ENCODE measurements at regions not wholly inside any gene's neighbourhood (a gene's known extent, or its start where the extent isn't known, plus 50 kb on each side); places are given as distances from the start of the nearest gene placed in this dataset.

DNA sequence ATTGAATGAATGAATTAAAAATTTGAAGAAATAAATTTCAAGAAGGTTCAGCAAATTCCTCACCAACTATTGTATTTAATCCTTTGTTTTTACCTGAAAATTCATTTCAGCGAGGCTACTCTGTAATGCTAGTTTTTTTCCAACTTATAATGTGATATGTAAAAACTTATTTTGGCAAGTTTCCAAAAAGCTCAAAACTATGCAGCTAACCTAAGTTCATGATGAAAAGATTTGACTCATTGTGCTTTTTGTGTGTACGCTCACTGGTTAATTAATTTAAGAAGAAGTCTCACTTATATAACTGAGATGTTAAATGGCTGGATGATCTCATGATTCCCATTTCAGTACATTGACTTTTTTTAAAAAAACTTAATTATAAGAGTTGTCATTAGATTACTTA is 196.0 kb upstream of the SAMSN1 start:
- H3K27me3 Mint-ChIP-seq (ENCODE audit: insufficient read depth, unreplicated experiment): no peaks in the 10 kb centered on the region
- Histone ChIP-seq H3K4me1 (no peaks in the 10 kb centered on the region), H3K9me3 (no peaks in the 10 kb centered on the region; the same call in 1 of the 2 replicates), H3K36me3 (ENCODE audit: control insufficient read depth, insufficient read depth, low read length) (no peaks in the 10 kb centered on the region), H3K4me3 (ENCODE audit: low read depth, low read length) (no peak overlapping the region), H3K27me3 (replicated peaks; ENCODE audit: control insufficient read depth, insufficient read depth, low read length) (no peaks in the 10 kb centered on the region)
- no peak overlapping the region for H3K4me3 Mint-ChIP-seq (ENCODE audit: unreplicated experiment)
- BruUV-seq (replicated peaks): no TSS peak
- intact Hi-C loops (cut with micrococcal nuclease; ENCODE audit: unreplicated experiment): loop anchor here (10.0 kb wide), 1 partner anchor 147 kb away; no protein-coding TSS in a partner anchor
- H3K36me3 Mint-ChIP-seq (ENCODE audit: insufficient read depth, unreplicated experiment): no peaks in the 10 kb centered on the region
- TF ChIP-seq, protein P1, sequence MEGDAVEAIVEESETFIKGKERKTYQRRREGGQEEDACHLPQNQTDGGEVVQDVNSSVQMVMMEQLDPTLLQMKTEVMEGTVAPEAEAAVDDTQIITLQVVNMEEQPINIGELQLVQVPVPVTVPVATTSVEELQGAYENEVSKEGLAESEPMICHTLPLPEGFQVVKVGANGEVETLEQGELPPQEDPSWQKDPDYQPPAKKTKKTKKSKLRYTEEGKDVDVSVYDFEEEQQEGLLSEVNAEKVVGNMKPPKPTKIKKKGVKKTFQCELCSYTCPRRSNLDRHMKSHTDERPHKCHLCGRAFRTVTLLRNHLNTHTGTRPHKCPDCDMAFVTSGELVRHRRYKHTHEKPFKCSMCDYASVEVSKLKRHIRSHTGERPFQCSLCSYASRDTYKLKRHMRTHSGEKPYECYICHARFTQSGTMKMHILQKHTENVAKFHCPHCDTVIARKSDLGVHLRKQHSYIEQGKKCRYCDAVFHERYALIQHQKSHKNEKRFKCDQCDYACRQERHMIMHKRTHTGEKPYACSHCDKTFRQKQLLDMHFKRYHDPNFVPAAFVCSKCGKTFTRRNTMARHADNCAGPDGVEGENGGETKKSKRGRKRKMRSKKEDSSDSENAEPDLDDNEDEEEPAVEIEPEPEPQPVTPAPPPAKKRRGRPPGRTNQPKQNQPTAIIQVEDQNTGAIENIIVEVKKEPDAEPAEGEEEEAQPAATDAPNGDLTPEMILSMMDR (IDR thresholded peaks at IDR 0.05; ENCODE audit: insufficient read depth in 1 of 2, low read depth in 1 of 2, low read length in 1 of 2, severe bottlenecking in 1 of 2, unreplicated experiment in 1 of 2): no peak
- H3K27ac Mint-ChIP-seq (ENCODE audit: unreplicated experiment): no peak overlapping the region
- peaks cover 12% of the 10 kb centered on the region for H3K9me3 Mint-ChIP-seq (ENCODE audit: unreplicated experiment)
- no peaks in the 10 kb centered on the region for H3K4me1 Mint-ChIP-seq (ENCODE audit: low read depth, unreplicated experiment)
- CTCF ChIA-PET: no interaction called here
- DNase-seq: no peak
- POLR2A ChIA-PET: no interaction called here

DNA sequence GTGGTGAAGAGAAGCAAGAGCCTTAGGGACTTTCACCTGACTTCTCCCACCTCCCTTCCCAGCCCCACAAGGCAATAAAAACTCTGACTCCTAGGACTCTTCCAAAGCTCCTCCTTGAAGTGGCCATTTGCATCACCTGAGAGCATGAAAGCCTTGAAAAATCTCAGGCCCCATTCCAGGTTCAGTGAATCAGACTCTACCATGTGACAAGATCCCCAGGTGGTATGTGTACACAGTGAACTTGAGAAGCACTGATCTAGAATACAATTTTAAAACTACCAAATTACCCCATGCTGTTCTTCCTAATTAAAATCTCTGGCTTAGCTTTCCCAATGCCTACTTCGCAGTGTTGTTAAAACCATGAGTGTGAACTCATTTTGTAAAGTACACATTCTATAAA is 195.1 kb upstream of the SAMSN1 start:
- ChIA-PET POLR2A (no interaction called here), CTCF (no interaction called here)

DNA sequence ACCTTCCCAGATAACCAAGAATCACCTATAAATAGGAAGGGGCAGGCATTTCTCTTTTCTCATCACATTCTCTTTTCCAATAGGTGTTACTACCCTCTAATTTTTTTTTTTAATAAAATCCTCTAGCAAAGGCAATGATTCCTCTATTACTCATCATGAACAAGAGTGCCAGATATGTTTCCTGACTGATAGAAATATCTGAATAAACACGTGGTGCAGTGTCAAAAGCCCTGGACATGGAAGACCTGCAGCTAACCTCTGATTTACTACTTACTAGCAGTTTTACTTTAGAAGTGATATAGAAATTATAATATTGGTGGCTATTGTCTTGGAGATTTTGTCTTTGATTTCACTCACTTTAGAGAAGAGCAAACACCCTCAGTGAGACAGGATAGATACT is 194.6 kb upstream of the SAMSN1 start:
- CTCF ChIA-PET: no interaction called here
- no peaks in the 10 kb centered on the region; the same call in 1 of the 2 replicates for H3K27me3 ChIP-seq (replicated peaks; ENCODE audit: control insufficient read depth, insufficient read depth, low read length)
- TF ChIP-seq, protein P1 (IDR thresholded peaks at IDR 0.05; ENCODE audit: insufficient read depth in 1 of 2, low read depth in 1 of 2, low read length in 1 of 2, severe bottlenecking in 1 of 2, unreplicated experiment in 1 of 2): no peak
- Mint-ChIP-seq H3K4me3 (ENCODE audit: unreplicated experiment) (no peak overlapping the region), H3K27ac (ENCODE audit: unreplicated experiment) (no peak overlapping the region), H3K9me3 (ENCODE audit: unreplicated experiment) (peaks cover 12% of the 10 kb centered on the region), H3K36me3 (ENCODE audit: insufficient read depth, unreplicated experiment) (no peaks in the 10 kb centered on the region), H3K4me1 (ENCODE audit: low read depth, unreplicated experiment) (no peaks in the 10 kb centered on the region), H3K27me3 (ENCODE audit: insufficient read depth, unreplicated experiment) (no peaks in the 10 kb centered on the region)
- no peaks in the 10 kb centered on the region; the same call in 1 of the 2 replicates for H3K9me3 ChIP-seq
- H3K4me1 ChIP-seq: no peaks in the 10 kb centered on the region
- intact Hi-C loops (cut with micrococcal nuclease; ENCODE audit: unreplicated experiment): loop anchor here (10.0 kb wide), 1 partner anchor 146 kb away; no protein-coding TSS in a partner anchor
- no peak for DNase-seq
- no peak overlapping the region for H3K4me3 ChIP-seq (ENCODE audit: low read depth, low read length)
- H3K36me3 ChIP-seq (ENCODE audit: control insufficient read depth, insufficient read depth, low read length): no peaks in the 10 kb centered on the region
- POLR2A ChIA-PET: no interaction called here
- BruUV-seq (replicated peaks): no TSS peak

More for the DNA sequence above, 195.1 kb upstream of the SAMSN1 start:
- no peak for DNase-seq
- Histone ChIP-seq H3K9me3 (no peaks in the 10 kb centered on the region; the same call in 1 of the 2 replicates), H3K4me1 (no peaks in the 10 kb centered on the region), H3K4me3 (ENCODE audit: low read depth, low read length) (no peak overlapping the region), H3K27me3 (replicated peaks; ENCODE audit: control insufficient read depth, insufficient read depth, low read length) (no peaks in the 10 kb centered on the region; the same call in 1 of the 2 replicates), H3K36me3 (ENCODE audit: control insufficient read depth, insufficient read depth, low read length) (no peaks in the 10 kb centered on the region)
- TF ChIP-seq, protein P1 (IDR thresholded peaks at IDR 0.05; ENCODE audit: insufficient read depth in 1 of 2, low read depth in 1 of 2, low read length in 1 of 2, severe bottlenecking in 1 of 2, unreplicated experiment in 1 of 2): no peak
- Mint-ChIP-seq H3K9me3 (ENCODE audit: unreplicated experiment) (peaks cover 12% of the 10 kb centered on the region), H3K27ac (ENCODE audit: unreplicated experiment) (no peak overlapping the region), H3K4me3 (ENCODE audit: unreplicated experiment) (no peak overlapping the region), H3K27me3 (ENCODE audit: insufficient read depth, unreplicated experiment) (no peaks in the 10 kb centered on the region), H3K4me1 (ENCODE audit: low read depth, unreplicated experiment) (no peaks in the 10 kb centered on the region), H3K36me3 (ENCODE audit: insufficient read depth, unreplicated experiment) (no peaks in the 10 kb centered on the region)
- BruUV-seq (replicated peaks): no TSS peak
- intact Hi-C loops (cut with micrococcal nuclease; ENCODE audit: unreplicated experiment): loop anchor here (10.0 kb wide), 1 partner anchor 146 kb away; no protein-coding TSS in a partner anchor

Data from Caco-2 (cell line).